ENCODE measurements at regions not wholly inside any gene's neighbourhood (a gene's known extent, or its start where the extent isn't known, plus 50 kb on each side); places are given as distances from the start of the nearest gene placed in this dataset.

GRCh38 chr11:95675585-95675984, 114.0 kb downstream of the FAM76B start:
- no peak overlapping the region for H3K4me3 ChIP-seq (ENCODE audit: low read depth in 1 of 2, low read length in 2 of 2)
- H3K27me3 ChIP-seq (ENCODE audit: insufficient read depth, low read length, poor library complexity): no peaks in the 10 kb centered on the region
- no peaks in the 10 kb centered on the region for H3K4me1 ChIP-seq (ENCODE audit: insufficient read depth, low read length)

GRCh38 chr11:95674657-95675358, 114.8 kb downstream of the FAM76B start:
- H3K9me3 ChIP-seq (ENCODE audit: insufficient read depth, low read length, severe bottlenecking): no peaks in the 10 kb centered on the region
- no peak overlapping the region for H3K9ac ChIP-seq (ENCODE audit: low read depth, low read length)
- H3K79me2 ChIP-seq (ENCODE audit: insufficient read depth, low read length): no peaks in the 10 kb centered on the region
- no peaks in the 10 kb centered on the region for H4K20me1 ChIP-seq (ENCODE audit: insufficient read depth, low read length)
- H3K4me1 ChIP-seq (ENCODE audit: insufficient read depth, low read length): no peaks in the 10 kb centered on the region
- H3K4me2 ChIP-seq (ENCODE audit: insufficient read depth, low read length): no peak overlapping the region
- H2AFZ ChIP-seq (ENCODE audit: low read depth, low read length): no peak overlapping the region
- H3K27me3 ChIP-seq (ENCODE audit: insufficient read depth, low read length, poor library complexity): no peaks in the 10 kb centered on the region
- no peak overlapping the region for H3K4me3 ChIP-seq (ENCODE audit: low read depth in 1 of 2, low read length in 2 of 2)
- H3K27ac ChIP-seq (ENCODE audit: low read length): no peak overlapping the region
- no peak for TF ChIP-seq EZH2 (IDR thresholded peaks at IDR 0.05; ENCODE audit: borderline replicate concordance, low read depth, low read length, severe bottlenecking)
- TF ChIP-seq CTCF (IDR thresholded peaks at IDR 0.05; ENCODE audit: borderline replicate concordance, extremely low read depth, low read length, poor library complexity, severe bottlenecking): no peak
- no peak for DNase-seq
- no peaks in the 10 kb centered on the region for H3K36me3 ChIP-seq (ENCODE audit: insufficient read depth, low read length)
- no peak for ATAC-seq (ENCODE audit: insufficient read depth, low read depth)

More at GRCh38 chr11:95675585-95675984, 114.0 kb downstream of the FAM76B start:
- no peak overlapping the region for H2AFZ ChIP-seq (ENCODE audit: low read depth, low read length)
- no peaks in the 10 kb centered on the region for H3K36me3 ChIP-seq (ENCODE audit: insufficient read depth, low read length)
- no peaks in the 10 kb centered on the region for H3K79me2 ChIP-seq (ENCODE audit: insufficient read depth, low read length)
- no peak for TF ChIP-seq EZH2 (IDR thresholded peaks at IDR 0.05; ENCODE audit: borderline replicate concordance, low read depth, low read length, severe bottlenecking)
- no peak for TF ChIP-seq CTCF (IDR thresholded peaks at IDR 0.05; ENCODE audit: borderline replicate concordance, extremely low read depth, low read length, poor library complexity, severe bottlenecking)
- DNase-seq (no peak), ATAC-seq (ENCODE audit: insufficient read depth, low read depth) (no peak)
- no peaks in the 10 kb centered on the region for H3K9me3 ChIP-seq (ENCODE audit: insufficient read depth, low read length, severe bottlenecking)
- H3K27ac ChIP-seq (ENCODE audit: low read length): no peak overlapping the region
- H3K9ac ChIP-seq (ENCODE audit: low read depth, low read length): no peak overlapping the region
- H4K20me1 ChIP-seq (ENCODE audit: insufficient read depth, low read length): no peaks in the 10 kb centered on the region
- H3K4me2 ChIP-seq (ENCODE audit: insufficient read depth, low read length): no peak overlapping the region

- no peaks in the 10 kb centered on the region for H3K4me1 ChIP-seq (ENCODE audit: insufficient read depth, low read length)
- no peaks in the 10 kb centered on the region for H3K27me3 ChIP-seq (ENCODE audit: insufficient read depth, low read length, poor library complexity)
- H3K9me3 ChIP-seq (ENCODE audit: insufficient read depth, low read length, severe bottlenecking): no peaks in the 10 kb centered on the region
- no peak overlapping the region for H3K27ac ChIP-seq (ENCODE audit: low read length)
- DNase-seq: no peak
- H3K36me3 ChIP-seq (ENCODE audit: insufficient read depth, low read length): no peaks in the 10 kb centered on the region
- no peaks in the 10 kb centered on the region for H3K79me2 ChIP-seq (ENCODE audit: insufficient read depth, low read length)
- no peaks in the 10 kb centered on the region for H4K20me1 ChIP-seq (ENCODE audit: insufficient read depth, low read length)
- H3K4me3 ChIP-seq (ENCODE audit: low read depth in 1 of 2, low read length in 2 of 2): no peak overlapping the region
- no peak for ATAC-seq (ENCODE audit: insufficient read depth, low read depth)
- TF ChIP-seq EZH2 (IDR thresholded peaks at IDR 0.05; ENCODE audit: borderline replicate concordance, low read depth, low read length, severe bottlenecking) (no peak), CTCF (IDR thresholded peaks at IDR 0.05; ENCODE audit: borderline replicate concordance, extremely low read depth, low read length, poor library complexity, severe bottlenecking) (no peak)
- H3K4me2 ChIP-seq (ENCODE audit: insufficient read depth, low read length): no peak overlapping the region
- no peak overlapping the region for H3K9ac ChIP-seq (ENCODE audit: low read depth, low read length)
- no peak overlapping the region for H2AFZ ChIP-seq (ENCODE audit: low read depth, low read length)
These were observed 117.8 kb downstream of the FAM76B start for GRCh38 chr11:95671768-95672167.

All from DND-41 (cell line).